ENCODE measurements at regions not wholly inside any gene's neighbourhood (a gene's known extent, or its start where the extent isn't known, plus 50 kb on each side); places are given as distances from the start of the nearest gene placed in this dataset.

- WGBS, 10 experiments: 93 to 100% (median 100%) methylated on average over 1 to 3 of the region's 3 CpGs; no CpG with 5 or more reads in 4 of the 10 experiments
- Histone ChIP-seq H3K4me1 (replicated peaks in 1 of 2) (peaks cover 0 to 11% of the 10 kb centered on the region in 2 donors), H3K4me3 (no peak overlapping the region), H3K27ac (no peak overlapping the region)
- in situ Hi-C loops (cut with MboI; ENCODE audit: low pct_unique_long_range_greater_than_20kb in 2 of 9, low sequenced_read_pairs in 9 of 9, unreplicated experiment in 9 of 9): loop anchor here in 5 of 9 experiments (10.0 to 25.0 kb wide), 3 partner anchors 242 to 758 kb away; partner anchors contain the start of gene INHBB (in 4 of the 5)
- ATAC-seq (replicated peaks in 6 of 8): peak in 2 of 8 experiments; percentile 19 to 21
Measured at GRCh38 chr2:121094845-121095244, 190.2 kb downstream of the TFCP2L1 start.

GRCh38 chr2:121095257-121096080 lies 189.5 kb downstream of the TFCP2L1 start:
- Histone ChIP-seq H3K4me1 (replicated peaks in 1 of 2) (peaks cover 0 to 11% of the 10 kb centered on the region in 2 donors), H3K4me3 (no peak overlapping the region), H3K27ac (no peak overlapping the region)
- 7 to 60% (median 36%) methylated on average over 1 to 12 of the region's 19 CpGs; no CpG with 5 or more reads in 4 of the 10 experiments for WGBS, 10 experiments
- in situ Hi-C loops (cut with MboI; ENCODE audit: low pct_unique_long_range_greater_than_20kb in 2 of 9, low sequenced_read_pairs in 9 of 9, unreplicated experiment in 9 of 9): loop anchor here in 5 of 9 experiments (10.0 to 25.0 kb wide), 3 partner anchors 242 to 758 kb away; partner anchors contain the start of gene INHBB (in 4 of the 5)
- ATAC-seq (replicated peaks in 6 of 8): peak; percentile 72 to 90 (median 85)

- no peak overlapping the region for H3K4me3 ChIP-seq
- ATAC-seq (replicated peaks in 6 of 8): no peak
- in situ Hi-C loops (cut with MboI; ENCODE audit: low pct_unique_long_range_greater_than_20kb in 2 of 9, low sequenced_read_pairs in 9 of 9, unreplicated experiment in 9 of 9): loop anchor here in 5 of 9 experiments (10.0 to 25.0 kb wide), 3 partner anchors 241 to 759 kb away; partner anchors contain the start of gene INHBB (in 4 of the 5)
- H3K27ac ChIP-seq: no peak overlapping the region
- 20 to 61% (median 50%) methylated on average over 1 to 3 of the region's 5 CpGs; no CpG with 5 or more reads in 5 of the 10 experiments for WGBS, 10 experiments
- peaks cover 0 to 11% of the 10 kb centered on the region in 2 donors for H3K4me1 ChIP-seq (replicated peaks in 1 of 2)
Measured at GRCh38 chr2:121096611-121097010, 188.4 kb downstream of the TFCP2L1 start.

- WGBS, 10 experiments: 43 to 80% (median 73%) methylated on average over 1 to 6 of the region's 7 CpGs; no CpG with 5 or more reads in 7 of the 10 experiments
- Histone ChIP-seq H3K27ac (no peak overlapping the region), H3K4me1 (replicated peaks in 1 of 2) (peaks cover 0 to 11% of the 10 kb centered on the region in 2 donors), H3K4me3 (no peak overlapping the region)
- in situ Hi-C loops (cut with MboI; ENCODE audit: low pct_unique_long_range_greater_than_20kb in 2 of 9, low sequenced_read_pairs in 9 of 9, unreplicated experiment in 9 of 9): loop anchor here in 5 of 9 experiments (10.0 to 25.0 kb wide), 3 partner anchors 239 to 761 kb away; partner anchors contain the start of gene INHBB (in 4 of the 5)
- ATAC-seq (replicated peaks in 6 of 8): no peak
Measured at GRCh38 chr2:121098556-121098955, 186.4 kb downstream of the TFCP2L1 start.

GRCh38 chr2:121099329-121100290 lies 185.4 kb downstream of the TFCP2L1 start:
- WGBS, 10 experiments: 24 to 80% (median 68%) methylated on average over 1 to 4 of the region's 8 CpGs
- ATAC-seq (replicated peaks in 6 of 8): peak; percentile 30 to 76 (median 58)
- peaks cover 0 to 11% of the 10 kb centered on the region in 2 donors for H3K4me1 ChIP-seq (replicated peaks in 1 of 2)
- in situ Hi-C loops (cut with MboI; ENCODE audit: low pct_unique_long_range_greater_than_20kb in 2 of 9, low sequenced_read_pairs in 9 of 9, unreplicated experiment in 9 of 9): loop anchor here in 5 of 9 experiments (10.0 to 25.0 kb wide), 5 partner anchors 213 to 762 kb away; partner anchors contain the start of gene INHBB (in 4 of the 5)
- no peak overlapping the region for H3K4me3 ChIP-seq
- H3K27ac ChIP-seq: no peak overlapping the region

- Histone ChIP-seq H3K4me3 (no peak overlapping the region), H3K27ac (no peak overlapping the region), H3K4me1 (replicated peaks in 1 of 2) (peaks cover 0 to 3% of the 10 kb centered on the region in 2 donors)
- in situ Hi-C loops (cut with MboI; ENCODE audit: low pct_unique_long_range_greater_than_20kb in 2 of 9, low sequenced_read_pairs in 9 of 9, unreplicated experiment in 9 of 9): loop anchor here in 2 of 9 experiments (25.0 kb wide), 2 partner anchors 211 to 261 kb away; no protein-coding TSS in a partner anchor
- no peak for ATAC-seq (replicated peaks in 6 of 8)
- WGBS, 10 experiments: 0 to 100% (median 77%) methylated on average over 1 to 7 of the region's 10 CpGs; no CpG with 5 or more reads in 4 of the 10 experiments
Measured at GRCh38 chr2:121101093-121101715, 183.8 kb downstream of the TFCP2L1 start.

GRCh38 chr2:121102941-121103340 lies 182.1 kb downstream of the TFCP2L1 start:
- in situ Hi-C loops (cut with MboI; ENCODE audit: low pct_unique_long_range_greater_than_20kb in 2 of 9, low sequenced_read_pairs in 9 of 9, unreplicated experiment in 9 of 9): loop anchor here in 2 of 9 experiments (25.0 kb wide), 2 partner anchors 209 to 259 kb away; no protein-coding TSS in a partner anchor
- peaks cover 0 to 3% of the 10 kb centered on the region in 2 donors for H3K4me1 ChIP-seq (replicated peaks in 1 of 2)
- no peak overlapping the region for H3K27ac ChIP-seq
- no peak overlapping the region for H3K4me3 ChIP-seq
- ATAC-seq (replicated peaks in 6 of 8): no peak
- WGBS, 10 experiments: 50 to 89% (median 83%) methylated on average over 1 to 2 of the region's 2 CpGs; no CpG with 5 or more reads in 4 of the 10 experiments

- ATAC-seq (replicated peaks in 6 of 8): peak in 6 of 8 experiments; percentile 7 to 88 (median 56)
- H3K4me3 ChIP-seq: no peak overlapping the region
- H3K4me1 ChIP-seq (replicated peaks in 1 of 2): peaks cover 0 to 3% of the 10 kb centered on the region in 2 donors
- in situ Hi-C loops (cut with MboI; ENCODE audit: low pct_unique_long_range_greater_than_20kb in 2 of 9, low sequenced_read_pairs in 9 of 9, unreplicated experiment in 9 of 9): loop anchor here in 2 of 9 experiments (25.0 kb wide), 2 partner anchors 208 to 258 kb away; no protein-coding TSS in a partner anchor
- no peak overlapping the region for H3K27ac ChIP-seq
- 0 to 80% (median 52%) methylated on average over 1 to 4 of the region's 5 CpGs; no CpG with 5 or more reads in 2 of the 10 experiments for WGBS, 10 experiments
Measured at GRCh38 chr2:121103960-121104359, 181.0 kb downstream of the TFCP2L1 start.

GRCh38 chr2:121104721-121105141 lies 180.3 kb downstream of the TFCP2L1 start:
- WGBS, 10 experiments: 0 to 90% (median 46%) methylated on average over 1 to 6 of the region's 10 CpGs; no CpG with 5 or more reads in 2 of the 10 experiments
- in situ Hi-C loops (cut with MboI; ENCODE audit: low pct_unique_long_range_greater_than_20kb in 2 of 9, low sequenced_read_pairs in 9 of 9, unreplicated experiment in 9 of 9): loop anchor here in 2 of 9 experiments (25.0 kb wide), 2 partner anchors 208 to 258 kb away; no protein-coding TSS in a partner anchor
- Histone ChIP-seq H3K4me1 (replicated peaks in 1 of 2) (peaks cover 0 to under 1% of the 10 kb centered on the region in 2 donors), H3K27ac (no peak overlapping the region), H3K4me3 (no peak overlapping the region)
- ATAC-seq (replicated peaks in 6 of 8): peak in 3 of 8 experiments; percentile 51 to 79 (median 63)

- ATAC-seq (replicated peaks in 6 of 8): no peak
- no peaks in the 10 kb centered on the region for H3K4me1 ChIP-seq (replicated peaks in 1 of 2)
- H3K27ac ChIP-seq: no peak overlapping the region
- no peak overlapping the region for H3K4me3 ChIP-seq
- in situ Hi-C loops (cut with MboI; ENCODE audit: low pct_unique_long_range_greater_than_20kb in 2 of 9, low sequenced_read_pairs in 9 of 9, unreplicated experiment in 9 of 9): loop anchor here in 2 of 9 experiments (25.0 kb wide), 2 partner anchors 201 to 251 kb away; no protein-coding TSS in a partner anchor
Measured at GRCh38 chr2:121110924-121111323, 174.1 kb downstream of the TFCP2L1 start.

GRCh38 chr2:121118951-121119350 lies 166.1 kb downstream of the TFCP2L1 start:
- Histone ChIP-seq H3K27ac (no peak overlapping the region), H3K4me3 (no peak overlapping the region), H3K4me1 (replicated peaks in 1 of 2) (no peaks in the 10 kb centered on the region)
- no peak for ATAC-seq (replicated peaks in 6 of 8)
- 20 to 100% (median 70%) methylated on average over 1 to 4 of the region's 7 CpGs; no CpG with 5 or more reads in 4 of the 10 experiments for WGBS, 10 experiments
- in situ Hi-C loops (cut with MboI; ENCODE audit: low pct_unique_long_range_greater_than_20kb in 2 of 9, low sequenced_read_pairs in 9 of 9, unreplicated experiment in 9 of 9): loop anchor here in 2 of 9 experiments (25.0 kb wide), 2 partner anchors 193 to 243 kb away; no protein-coding TSS in a partner anchor

Measured in motor neuron (in vitro differentiated cells).